ENCODE measurements at regions not wholly inside any gene's neighbourhood (a gene's known extent, or its start where the extent isn't known, plus 50 kb on each side); places are given as distances from the start of the nearest gene placed in this dataset.
"Not testable (repeated sequence)": the region's sequence is repeated elsewhere in the genome, so short reads cannot be mapped to it uniquely, and the experiment has no call there.

- DNase-seq, result no peak
These were observed 258.0 kb upstream of the SOX4 start for GRCh38 chr6:21335591-21335990.

GRCh38 chr6:21337263-21337662 lies 256.3 kb upstream of the SOX4 start:
- DNase-seq, result no peak

- no peak for DNase-seq
These were observed 253.0 kb upstream of the SOX4 start for GRCh38 chr6:21340573-21340972.

GRCh38 chr6:21341910-21342309 lies 251.6 kb upstream of the SOX4 start:
- DNase-seq, result no peak

- DNase-seq, result no peak
These were observed 251.1 kb upstream of the SOX4 start for GRCh38 chr6:21342501-21342900.

GRCh38 chr6:21345704-21346103 lies 247.8 kb upstream of the SOX4 start:
- DNase-seq, result not testable (repeated sequence)

GRCh38 chr6:21348146-21348503 lies 245.4 kb upstream of the SOX4 start:
- DNase-seq, result no peak

GRCh38 chr6:21348504-21349195 lies 244.9 kb upstream of the SOX4 start:
- DNase-seq, result peak; percentile 36

GRCh38 chr6:21349834-21350233 lies 243.7 kb upstream of the SOX4 start:
- DNase-seq, result no peak

GRCh38 chr6:21350926-21351325 lies 242.6 kb upstream of the SOX4 start:
- no peak for DNase-seq

- DNase-seq, result no peak
These were observed 241.4 kb upstream of the SOX4 start for GRCh38 chr6:21352131-21352530.

- DNase-seq, result no peak
These were observed 238.7 kb upstream of the SOX4 start for GRCh38 chr6:21354805-21355238.

- no peak for DNase-seq
These were observed 237.9 kb upstream of the SOX4 start for GRCh38 chr6:21355638-21356037.

- DNase-seq, result no peak
These were observed 236.3 kb upstream of the SOX4 start for GRCh38 chr6:21357262-21357661.

- no peak for DNase-seq
These were observed 233.6 kb upstream of the SOX4 start for GRCh38 chr6:21359926-21360325.

- no peak for DNase-seq
These were observed 233.2 kb upstream of the SOX4 start for GRCh38 chr6:21360336-21360735.

GRCh38 chr6:21367148-21367547 lies 226.4 kb upstream of the SOX4 start:
- DNase-seq, result no peak

- no peak for DNase-seq
These were observed 225.8 kb upstream of the SOX4 start for GRCh38 chr6:21367649-21368154.

- DNase-seq, result no peak
These were observed 222.5 kb upstream of the SOX4 start for GRCh38 chr6:21371061-21371460.

- peak; percentile 16 for DNase-seq
These were observed 221.8 kb upstream of the SOX4 start for GRCh38 chr6:21371676-21372171.

- DNase-seq, result no peak
These were observed 218.1 kb upstream of the SOX4 start for GRCh38 chr6:21375151-21376116.

GRCh38 chr6:21377356-21377755 lies 216.2 kb upstream of the SOX4 start:
- no peak for DNase-seq

GRCh38 chr6:21381331-21381963 lies 212.1 kb upstream of the SOX4 start:
- no peak for DNase-seq
